ENCODE measurements at regions not wholly inside any gene's neighbourhood (a gene's known extent, or its start where the extent isn't known, plus 50 kb on each side); places are given as distances from the start of the nearest gene placed in this dataset.

DNA sequence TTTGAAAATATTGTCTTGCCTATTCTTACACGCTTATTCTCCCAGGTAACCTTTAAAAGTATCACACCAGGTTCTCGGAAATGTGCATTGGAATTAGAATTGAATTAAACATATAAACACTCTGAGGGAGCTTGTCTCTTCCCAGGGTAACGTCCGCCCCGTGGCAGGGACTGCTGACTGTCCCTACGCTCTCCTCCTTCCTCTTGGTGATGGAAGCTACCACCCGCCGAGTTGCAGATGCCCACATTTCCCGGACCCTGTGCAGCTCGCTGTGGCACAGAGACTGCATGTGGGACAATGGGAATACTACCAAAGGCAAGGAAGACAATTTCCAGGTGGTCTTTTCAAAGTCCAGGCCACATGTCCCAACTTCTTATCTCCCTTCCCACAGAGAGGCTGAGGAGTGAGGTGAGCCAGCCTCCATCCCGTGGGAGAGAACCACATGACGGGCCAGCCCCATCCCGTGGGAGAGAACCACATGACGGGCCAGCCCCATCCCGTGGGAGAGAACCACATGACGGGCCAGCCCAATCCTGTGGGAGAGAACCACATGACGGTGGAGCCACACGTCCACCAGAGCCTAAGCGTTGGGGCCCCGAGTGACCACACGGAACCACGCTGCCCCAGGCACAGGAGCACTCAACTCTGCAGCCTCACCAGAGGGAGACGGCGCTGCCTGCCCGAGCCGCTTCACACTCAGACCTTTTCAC is 249.4 kb upstream of the IRX1 start:
- TF ChIP-seq EZH2 (IDR thresholded peaks at IDR 0.05; ENCODE audit: insufficient read depth, poor library complexity, severe bottlenecking) (no peak), EZH2phosphoT487 (IDR thresholded peaks at IDR 0.05; ENCODE audit: insufficient read depth, low read depth) (no peak)

All from GM23248 (cell line).